T-helper 1 cell treated with Interleukin-12 subunit alpha and Interleukin-12 subunit beta and Interleukin-4 antibody, amounts not matched to agents 30 ng/mL and 1 ng/mL, for 36 hours (primary cell): ENCODE measurements at regions not wholly inside any gene's neighbourhood (a gene's known extent, or its start where the extent isn't known, plus 50 kb on each side); places are given as distances from the start of the nearest gene placed in this dataset.
"Not testable (repeated sequence)": the region's sequence is repeated elsewhere in the genome, so short reads cannot be mapped to it uniquely, and the experiment has no call there.

Source experiments
- intact Hi-C: fragments of 100-400 bp; cut with micrococcal nuclease; formaldehyde crosslinking; loops from one replicate; pipeline ENCODE4 v1.15.1; 2024

DNA sequence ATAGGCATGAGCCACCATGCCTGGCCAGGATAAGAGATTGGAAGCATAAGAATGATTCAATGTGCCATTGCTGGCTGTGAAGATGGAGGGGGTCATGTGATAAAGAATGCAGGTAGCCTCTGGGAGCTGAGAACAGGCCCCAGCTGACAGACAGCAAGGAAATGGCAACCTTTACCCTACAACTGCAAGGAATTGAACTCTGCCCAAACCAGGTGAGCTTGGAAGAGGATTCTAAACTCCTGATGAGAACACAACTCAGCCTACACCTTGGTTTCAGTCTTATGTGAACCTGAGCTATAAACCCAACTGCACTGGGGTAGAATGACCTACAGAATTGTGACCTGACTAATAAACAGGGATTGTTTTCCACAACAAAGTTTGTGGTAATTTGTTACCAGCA is 82.0 kb upstream of the AKIRIN2 start:
- intact Hi-C loops, result no loop called here

- intact Hi-C loops, result no loop called here
Measured at GRCh38 chr6:87779542-87779941, 77.5 kb upstream of the AKIRIN2 start.

GRCh38 chr6:87772597-87773530 is 70.8 kb upstream of the AKIRIN2 start:
- intact Hi-C loops, result no loop called here

- intact Hi-C loops, result no loop called here
Measured at GRCh38 chr6:87767478-87767877, 65.4 kb upstream of the AKIRIN2 start.

DNA sequence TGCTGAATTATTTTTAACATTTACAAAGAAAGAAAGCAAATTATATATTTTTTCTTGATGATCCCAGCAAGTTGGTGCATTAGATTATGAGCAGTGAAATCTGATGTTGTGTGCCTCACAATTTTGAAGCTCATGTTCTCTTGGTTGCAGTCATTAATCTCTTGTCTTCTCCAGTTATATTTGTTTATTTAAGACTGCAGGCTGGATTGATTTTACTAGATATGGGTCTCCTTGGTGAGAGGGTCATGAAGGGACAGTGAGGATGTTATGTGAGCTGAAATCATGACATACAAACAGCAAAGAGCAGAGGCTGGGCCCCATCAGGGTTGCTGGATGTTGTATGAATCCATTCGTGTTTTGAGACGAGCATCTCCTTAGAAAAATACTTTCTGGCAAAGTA is 64.2 kb upstream of the AKIRIN2 start:
- intact Hi-C loops, result no loop called here

GRCh38 chr6:87763901-87764300 is 61.9 kb upstream of the AKIRIN2 start:
- intact Hi-C loops, result no loop called here

GRCh38 chr6:87763276-87763675 is 61.2 kb upstream of the AKIRIN2 start:
- intact Hi-C loops, result no loop called here

DNA sequence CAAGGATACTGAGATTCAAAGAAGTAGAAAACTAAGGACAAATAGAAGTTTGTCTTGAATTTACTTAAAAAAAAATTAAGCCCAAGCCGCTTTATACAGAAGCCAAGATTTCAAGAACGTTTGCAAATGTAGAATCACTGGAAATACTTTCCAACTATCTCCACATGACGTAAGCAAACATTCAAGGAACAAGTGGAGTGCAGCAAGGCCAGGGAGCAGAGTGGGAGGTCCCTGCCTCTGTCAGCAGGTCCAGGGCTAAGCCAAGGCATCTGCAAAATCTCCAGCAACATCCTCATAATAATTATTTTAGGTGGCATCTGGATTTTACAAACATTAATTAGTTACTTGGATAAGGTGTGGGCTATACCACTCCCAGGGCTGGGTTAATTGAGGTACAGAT is 60.1 kb upstream of the AKIRIN2 start:
- intact Hi-C loops, result no loop called here

DNA sequence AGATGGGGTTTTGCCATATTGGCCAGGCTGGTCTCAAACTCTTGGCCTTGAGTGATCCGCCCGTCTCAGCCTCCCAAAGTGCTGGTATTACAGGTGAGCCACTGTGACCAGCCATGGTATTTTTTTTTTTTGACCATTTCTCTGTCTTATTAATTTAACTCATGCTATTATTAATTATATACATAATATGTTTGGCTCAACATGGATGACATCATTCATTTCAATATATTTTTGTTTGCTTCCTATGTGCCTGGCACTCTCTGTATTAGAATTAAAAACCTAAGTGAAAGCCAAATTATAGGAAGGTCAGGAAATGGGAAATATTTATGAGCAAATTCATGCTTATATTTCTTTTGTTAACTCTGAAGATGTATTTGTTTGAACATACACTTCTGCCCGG is 55.8 kb upstream of the AKIRIN2 start:
- intact Hi-C loops, result loop anchor here (2.0 kb wide), 1 partner anchor 35 kb away; no protein-coding TSS in a partner anchor

- intact Hi-C loops, result loop anchor here (2.0 kb wide), 1 partner anchor 34 kb away; no protein-coding TSS in a partner anchor
Measured at GRCh38 chr6:87756858-87757257, 54.8 kb upstream of the AKIRIN2 start.

- intact Hi-C loops, result loop anchor here (2.0 kb wide), 1 partner anchor 33 kb away; no protein-coding TSS in a partner anchor
Measured at GRCh38 chr6:87755708-87756671, 54.0 kb upstream of the AKIRIN2 start.

DNA sequence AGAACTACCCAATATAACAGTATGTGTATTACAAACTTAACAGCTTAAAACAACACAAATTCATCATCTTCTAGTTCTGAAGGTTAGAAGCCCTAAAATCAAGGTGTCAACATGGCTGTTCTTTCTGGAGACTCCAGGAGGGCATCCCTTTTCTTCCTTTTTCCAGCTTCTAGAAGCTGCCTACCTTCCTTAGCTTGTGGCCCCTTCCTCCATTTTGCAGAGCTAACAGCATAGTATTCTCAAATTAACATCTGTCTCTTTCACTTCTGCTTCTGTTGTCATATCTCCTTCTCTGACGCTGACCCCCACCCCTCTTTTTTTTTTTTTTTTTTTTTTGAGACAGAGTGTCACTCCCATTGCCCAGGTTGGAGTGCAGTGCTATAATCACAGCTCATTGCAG is 52.8 kb upstream of the AKIRIN2 start:
- intact Hi-C loops, result no loop called here

- intact Hi-C loops, result no loop called here
Measured at GRCh38 chr6:87753131-87753685, 51.2 kb upstream of the AKIRIN2 start.

- intact Hi-C loops, result not testable (repeated sequence)
Measured at GRCh38 chr6:87752503-87752902, 50.5 kb upstream of the AKIRIN2 start.
